NT2/D1 (cell line): ENCODE measurements at regions not wholly inside any gene's neighbourhood (a gene's known extent, or its start where the extent isn't known, plus 50 kb on each side); places are given as distances from the start of the nearest gene placed in this dataset.

Experiments
- DNase-seq: peaks from one replicate; pipeline ENCODE4 v3.0.0-alpha.2; 2011; ENCODE audit warnings: low read depth, low spot score
- H3K27me3 ChIP-seq: 2 replicates; pipeline ENCODE4 v1.6.0; 2011; ENCODE audit warnings: mild to moderate bottlenecking; ENCODE audit not compliant: insufficient read length, insufficient read depth
- H3K36me3 ChIP-seq: 2 replicates; pipeline ENCODE4 v1.6.1; 2011; ENCODE audit warnings: mild to moderate bottlenecking, low read length, mixed read lengths; ENCODE audit not compliant: insufficient read depth, insufficient read length
- H3K4me1 ChIP-seq: 2 replicates; pipeline ENCODE4 v1.5.1; 2011; ENCODE audit not compliant: insufficient read depth, insufficient read length
- H3K4me3 ChIP-seq: 2 replicates; pipeline ENCODE4 v1.5.1; 2011; ENCODE audit warnings: low read depth; ENCODE audit not compliant: insufficient read length
- H3K9ac ChIP-seq: 2 replicates; pipeline ENCODE4 v1.6.0; 2011; ENCODE audit warnings: low read depth; ENCODE audit not compliant: insufficient read length
- H3K9me3 ChIP-seq: 2 replicates; pipeline ENCODE4 v1.5.1; 2011; ENCODE audit warnings: mild to moderate bottlenecking, low read length; ENCODE audit not compliant: insufficient read depth
- SUZ12 ChIP-seq: IDR thresholded peaks from 2 replicates; pipeline ENCODE4 v1.6.1; 2011; ENCODE audit not compliant: insufficient read length, insufficient read depth; ENCODE audit errors: extremely low read depth
- YY1 ChIP-seq: IDR thresholded peaks from 2 replicates; pipeline ENCODE4 v1.6.1; 2011; ENCODE audit not compliant: insufficient read length, insufficient read depth
- ZNF274 ChIP-seq: IDR thresholded peaks from 2 replicates; pipeline ENCODE4 v1.6.1; 2011; ENCODE audit warnings: mild to moderate bottlenecking, low read depth, low read length

GRCh38 chr6:163942790-163943189 lies 528.3 kb downstream of the QKI start:
- H3K4me1 ChIP-seq: no peaks in the 10 kb centered on the region
- H3K27me3 ChIP-seq: no peaks in the 10 kb centered on the region
- no peak overlapping the region for H3K4me3 ChIP-seq

GRCh38 chr6:163941624-163941976 lies 527.1 kb downstream of the QKI start:
- Histone ChIP-seq H3K9ac (no peak overlapping the region), H3K36me3 (no peaks in the 10 kb centered on the region), H3K4me3 (no peak overlapping the region), H3K27me3 (no peaks in the 10 kb centered on the region), H3K4me1 (no peaks in the 10 kb centered on the region), H3K9me3 (peaks cover 8% of the 10 kb centered on the region; the same call in 1 of the 2 replicates)
- no peak for TF ChIP-seq ZNF274
- no peak for TF ChIP-seq SUZ12
- TF ChIP-seq YY1: no peak
- DNase-seq: no peak

More at GRCh38 chr6:163942790-163943189, 528.3 kb downstream of the QKI start:
- Histone ChIP-seq H3K9ac (no peak overlapping the region), H3K9me3 (no peaks in the 10 kb centered on the region; the same call in 1 of the 2 replicates), H3K36me3 (no peaks in the 10 kb centered on the region)
- TF ChIP-seq SUZ12 (no peak), ZNF274 (no peak), YY1 (no peak)
- DNase-seq: no peak

DNA sequence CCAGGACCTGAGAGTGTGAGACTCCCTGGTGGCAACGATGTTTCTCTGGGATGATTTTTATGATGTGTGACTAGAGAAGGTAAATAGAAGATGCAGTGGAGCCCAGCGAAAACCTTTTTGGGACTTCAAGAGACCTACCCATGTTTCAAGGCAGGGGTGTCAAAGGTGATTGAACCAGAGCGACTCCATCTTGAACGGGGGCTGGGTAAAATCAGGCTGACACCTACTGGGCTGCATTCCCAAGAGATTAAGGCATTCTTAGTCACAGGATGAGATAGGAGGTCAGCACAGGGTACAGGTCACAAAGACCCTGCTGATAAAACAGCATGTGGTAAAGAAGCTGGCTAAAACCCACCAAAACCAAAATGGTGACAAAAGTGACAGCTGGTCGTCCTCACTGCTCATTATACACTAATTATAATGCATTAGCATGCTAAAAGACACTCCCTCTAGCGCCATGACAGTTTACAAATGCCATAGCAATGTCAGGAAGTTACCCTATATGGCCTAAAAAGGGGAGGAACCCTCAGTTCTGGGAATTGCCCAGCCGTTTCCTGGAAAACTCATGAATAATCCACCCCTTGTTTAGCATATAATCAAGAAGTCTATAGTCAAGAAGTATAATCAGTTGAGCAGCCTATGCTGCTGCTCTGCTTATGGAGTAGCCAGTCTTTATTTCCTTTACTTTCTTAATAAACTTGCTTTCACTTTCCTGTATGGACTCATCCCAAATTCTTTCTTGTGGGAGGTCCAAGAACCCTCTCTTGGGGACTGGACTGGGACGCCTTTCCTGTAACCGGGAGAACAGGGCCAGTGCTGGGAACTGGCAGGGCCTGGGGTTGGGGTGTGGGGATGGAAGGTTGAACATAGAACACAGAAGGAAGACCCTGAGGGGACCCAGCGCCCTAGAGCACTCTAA lies 526.4 kb downstream of the QKI start:
- DNase-seq: no peak
- H3K4me3 ChIP-seq: no peak overlapping the region
- H3K9me3 ChIP-seq: peaks cover 15% of the 10 kb centered on the region; the same call in 1 of the 2 replicates
- no peak overlapping the region for H3K9ac ChIP-seq
- no peaks in the 10 kb centered on the region for H3K36me3 ChIP-seq
- no peak for TF ChIP-seq SUZ12
- TF ChIP-seq YY1: peak; percentile 32
- H3K27me3 ChIP-seq: no peaks in the 10 kb centered on the region
- no peaks in the 10 kb centered on the region for H3K4me1 ChIP-seq

DNA sequence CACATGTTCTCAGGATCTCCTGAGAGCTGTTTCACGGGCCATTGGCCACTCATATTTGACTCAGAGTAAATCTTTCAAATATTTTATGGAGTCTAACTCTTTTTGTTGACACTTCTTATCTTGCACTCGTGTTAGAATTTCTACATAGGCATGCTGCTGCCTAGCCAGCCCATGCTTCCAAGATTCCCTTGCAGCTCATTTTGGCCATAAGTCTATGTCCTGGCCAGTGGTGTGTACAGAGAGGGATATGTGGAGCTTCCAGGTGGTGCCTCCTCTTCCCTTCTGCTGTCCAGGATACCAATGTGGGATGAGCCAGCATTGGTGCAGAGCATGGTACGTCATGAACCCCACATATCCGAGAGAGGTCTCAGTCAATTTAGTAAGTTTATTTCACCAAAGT lies 522.6 kb downstream of the QKI start:
- Histone ChIP-seq H3K9ac (no peak overlapping the region), H3K4me1 (no peaks in the 10 kb centered on the region), H3K36me3 (no peaks in the 10 kb centered on the region), H3K9me3 (peaks cover 16% of the 10 kb centered on the region; the same call in 1 of the 2 replicates), H3K4me3 (no peak overlapping the region), H3K27me3 (no peaks in the 10 kb centered on the region)
- TF ChIP-seq YY1 (no peak), ZNF274 (no peak), SUZ12 (no peak)
- no peak for DNase-seq

DNA sequence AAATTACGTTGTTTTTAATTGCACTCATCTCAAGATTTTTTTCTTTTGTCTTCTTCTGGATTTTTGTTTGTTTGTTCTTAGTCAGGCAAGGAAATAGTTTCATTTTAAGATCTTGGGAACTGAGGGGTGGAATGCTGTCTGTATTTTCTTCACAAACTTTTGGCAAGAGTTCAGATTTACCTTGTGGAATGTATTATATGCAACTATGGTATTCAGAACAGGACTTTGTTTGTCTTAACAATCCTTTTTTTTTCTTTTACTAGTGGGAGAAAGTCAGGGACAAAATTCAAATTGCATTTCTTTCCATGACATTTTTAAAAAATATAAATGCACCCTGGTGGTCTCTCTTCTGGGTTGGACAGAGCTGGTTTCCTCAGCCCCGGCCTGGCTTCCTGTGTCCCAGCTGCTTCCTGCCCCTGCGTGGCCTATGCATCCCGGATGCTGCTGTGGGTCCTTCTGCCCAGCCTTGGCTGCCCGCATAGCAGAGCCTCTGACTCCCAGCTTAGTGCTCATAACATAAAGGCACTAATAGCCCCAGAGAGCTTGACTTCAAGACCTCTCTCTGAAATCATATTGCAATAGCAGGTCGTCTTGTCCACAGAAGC lies 520.7 kb downstream of the QKI start:
- Histone ChIP-seq H3K4me3 (no peak overlapping the region), H3K9ac (no peak overlapping the region)

GRCh38 chr6:163930012-163930411 lies 515.5 kb downstream of the QKI start:
- Histone ChIP-seq H3K36me3 (no peaks in the 10 kb centered on the region), H3K4me3 (no peak overlapping the region), H3K9ac (no peak overlapping the region), H3K4me1 (no peaks in the 10 kb centered on the region), H3K9me3 (no peaks in the 10 kb centered on the region), H3K27me3 (no peaks in the 10 kb centered on the region)
- DNase-seq: no peak
- no peak for TF ChIP-seq YY1
- no peak for TF ChIP-seq ZNF274
- no peak for TF ChIP-seq SUZ12

More for the DNA sequence above, 520.7 kb downstream of the QKI start:
- Histone ChIP-seq H3K27me3 (no peaks in the 10 kb centered on the region), H3K9me3 (peaks cover 16% of the 10 kb centered on the region; the same call in 1 of the 2 replicates), H3K4me1 (no peaks in the 10 kb centered on the region), H3K36me3 (no peaks in the 10 kb centered on the region)
- TF ChIP-seq SUZ12 (no peak), YY1 (no peak), ZNF274 (no peak)
- no peak for DNase-seq

DNA sequence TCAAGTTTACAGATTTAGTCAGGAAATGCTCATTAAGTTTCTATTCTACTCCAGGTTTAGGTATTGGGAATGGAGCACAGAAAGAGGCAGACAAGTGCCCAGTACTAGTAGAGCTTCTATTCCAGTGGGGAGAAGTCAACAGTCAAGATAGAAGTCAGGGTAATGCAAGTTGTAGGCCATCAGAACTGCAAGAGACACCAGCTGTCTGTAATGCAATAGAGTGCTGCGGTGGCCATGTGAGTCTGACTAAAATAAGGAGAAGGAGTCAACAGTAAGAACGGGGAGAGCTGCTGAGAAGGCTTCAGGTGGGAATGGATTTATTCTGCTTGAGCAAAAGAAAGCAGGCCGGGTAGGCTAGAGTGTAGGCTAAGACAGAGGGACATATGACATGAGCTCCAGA lies 515.0 kb downstream of the QKI start:
- TF ChIP-seq YY1 (no peak), ZNF274 (no peak), SUZ12 (no peak)
- no peaks in the 10 kb centered on the region for H3K27me3 ChIP-seq
- no peaks in the 10 kb centered on the region for H3K36me3 ChIP-seq
- H3K9me3 ChIP-seq: no peaks in the 10 kb centered on the region
- no peak for DNase-seq
- H3K9ac ChIP-seq: no peak overlapping the region
- no peak overlapping the region for H3K4me3 ChIP-seq
- no peaks in the 10 kb centered on the region for H3K4me1 ChIP-seq
